Epidermal melanocyte (primary cell): ENCODE measurements at regions not wholly inside any gene's neighbourhood (a gene's known extent, or its start where the extent isn't known, plus 50 kb on each side); places are given as distances from the start of the nearest gene placed in this dataset.
"Not testable (repeated sequence)": the region's sequence is repeated elsewhere in the genome, so short reads cannot be mapped to it uniquely, and the experiment has no call there.

Source experiments
- DNase-seq: peaks from one replicate; pipeline ENCODE4 v3.0.0; 2011; ENCODE audit warnings: low spot score; ENCODE audit not compliant: insufficient read length

DNA sequence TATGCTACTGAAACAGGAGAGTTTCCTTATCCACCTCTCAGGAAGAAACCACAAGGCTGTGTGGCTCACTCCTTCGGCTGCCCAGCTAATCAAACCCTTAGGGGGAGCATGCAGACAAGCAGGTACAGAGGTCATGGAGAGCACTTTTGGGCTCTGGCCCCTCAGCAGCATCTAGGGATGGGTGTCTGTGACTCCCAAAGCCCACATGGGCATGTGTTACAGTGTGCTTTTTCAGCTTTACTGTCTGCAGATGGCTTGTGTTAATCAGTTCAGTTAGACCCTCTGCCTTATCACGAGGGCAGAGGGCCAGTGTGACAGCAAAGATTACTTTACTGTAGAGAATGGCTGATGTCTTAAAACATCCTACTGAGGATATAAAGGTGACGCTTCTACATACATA, 447.4 kb downstream of the PCDH10 start:
- DNase-seq, result no peak

DNA sequence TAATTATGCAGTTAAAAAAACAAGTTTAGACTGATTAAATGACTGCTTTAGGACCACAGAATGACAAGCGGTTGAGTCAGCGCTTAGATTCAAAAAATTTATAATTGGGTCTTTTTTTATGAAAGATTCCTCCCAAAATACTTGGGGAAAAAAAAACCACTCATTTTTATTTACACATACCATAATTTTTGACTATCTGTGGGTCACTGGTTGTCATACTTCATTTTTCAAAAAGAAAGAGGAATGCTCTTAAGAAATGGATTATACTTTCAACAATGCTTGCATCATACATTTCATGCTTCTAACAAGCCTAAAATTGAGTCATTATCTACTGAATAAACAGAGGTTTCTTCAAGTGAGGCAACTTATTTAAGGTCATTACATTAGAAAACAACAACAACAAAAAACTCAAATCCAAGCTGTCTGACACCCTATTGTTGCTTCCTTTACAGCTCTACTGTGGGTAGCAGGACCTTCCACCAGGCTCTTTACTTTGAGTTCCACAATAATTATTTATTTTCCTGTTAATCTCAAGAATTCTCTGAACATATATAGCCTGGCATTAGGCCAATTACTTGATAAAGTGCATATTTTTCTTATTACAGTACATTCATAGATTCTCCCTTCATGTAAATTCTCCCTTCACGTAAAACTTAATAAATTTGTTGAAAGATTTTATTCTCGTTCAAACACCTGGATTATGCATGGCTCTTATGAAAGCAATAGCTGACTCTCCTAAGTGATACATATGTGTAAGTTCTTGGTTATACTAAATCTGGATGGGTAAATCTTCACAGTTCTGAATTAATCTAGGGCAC, 445.5 kb downstream of the PCDH10 start:
- DNase-seq, result no peak

DNA sequence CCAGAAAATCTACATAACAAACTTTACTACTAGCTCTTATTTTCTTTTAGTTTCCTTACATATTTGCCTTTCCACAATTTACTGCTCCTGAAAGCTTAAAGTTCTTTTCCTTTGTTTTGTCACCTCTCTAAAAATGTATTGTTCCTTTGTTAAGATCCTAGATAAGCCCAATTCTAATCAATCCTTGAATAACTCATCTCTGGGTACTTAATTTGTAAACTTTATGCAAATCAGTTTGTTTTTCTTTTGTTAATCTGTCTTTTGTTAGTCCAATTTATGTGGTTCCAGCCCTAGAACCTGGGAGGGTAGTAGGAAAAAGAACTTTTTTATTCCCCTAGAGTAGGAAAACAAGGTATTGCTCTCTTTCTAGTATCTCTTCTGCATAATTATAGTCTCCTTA, 444.7 kb downstream of the PCDH10 start:
- DNase-seq, result no peak

- no peak for DNase-seq
Measured at GRCh38 chr4:133592591-133592990, 443.5 kb downstream of the PCDH10 start.

GRCh38 chr4:133592106-133592505, 443.0 kb downstream of the PCDH10 start:
- DNase-seq, result no peak

- no peak for DNase-seq
Measured at GRCh38 chr4:133588306-133588705, 439.2 kb downstream of the PCDH10 start.

GRCh38 chr4:133585323-133585722, 436.2 kb downstream of the PCDH10 start:
- DNase-seq, result no peak

DNA sequence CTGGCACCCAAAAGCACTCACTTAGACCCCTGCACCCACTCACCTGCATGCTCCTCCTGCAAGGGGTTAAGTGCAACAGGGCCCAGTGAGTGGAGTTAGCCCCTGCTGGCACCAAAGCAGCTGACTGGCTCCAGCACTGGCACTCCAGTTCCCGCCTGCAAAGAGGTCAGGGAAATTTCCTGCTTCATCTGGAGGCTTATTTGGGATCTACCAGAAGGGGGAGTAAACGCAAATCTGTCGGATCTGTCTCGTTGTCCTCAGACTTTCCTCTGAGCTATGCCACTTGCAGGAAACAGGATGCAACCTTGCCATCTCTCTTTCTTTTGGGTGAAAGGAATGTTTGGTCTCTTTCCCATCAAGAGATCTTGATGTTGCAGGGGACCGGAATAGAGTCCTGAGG, 435.6 kb downstream of the PCDH10 start:
- DNase-seq, result no peak

DNA sequence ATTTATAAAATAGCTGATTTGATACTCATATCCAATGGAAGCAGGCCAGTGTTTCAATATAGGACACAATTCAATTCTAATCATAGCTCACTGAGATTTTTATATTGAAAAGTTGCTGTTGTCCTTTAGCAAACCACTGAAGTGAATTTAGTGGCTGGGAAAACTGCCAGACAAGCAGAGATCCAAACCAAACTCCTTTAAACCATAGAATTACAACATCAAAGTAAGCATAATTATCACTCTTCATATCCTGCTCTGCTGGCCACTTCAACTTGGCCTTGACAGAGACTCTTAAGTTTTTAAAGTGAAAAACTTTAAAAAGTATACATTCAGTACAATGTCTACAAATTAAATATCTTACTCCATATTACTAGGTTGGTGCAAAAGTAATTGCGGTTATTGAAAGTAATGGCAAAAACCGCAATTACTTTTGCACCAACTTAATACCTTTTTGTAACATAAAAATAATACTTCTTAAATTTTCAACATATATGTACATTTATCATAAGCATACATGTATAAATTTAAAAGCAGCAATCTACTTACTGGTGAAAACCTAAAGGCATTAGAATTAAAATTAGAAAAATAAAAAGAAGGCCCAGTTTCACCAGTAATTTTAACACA, 433.0 kb downstream of the PCDH10 start:
- no peak for DNase-seq

DNA sequence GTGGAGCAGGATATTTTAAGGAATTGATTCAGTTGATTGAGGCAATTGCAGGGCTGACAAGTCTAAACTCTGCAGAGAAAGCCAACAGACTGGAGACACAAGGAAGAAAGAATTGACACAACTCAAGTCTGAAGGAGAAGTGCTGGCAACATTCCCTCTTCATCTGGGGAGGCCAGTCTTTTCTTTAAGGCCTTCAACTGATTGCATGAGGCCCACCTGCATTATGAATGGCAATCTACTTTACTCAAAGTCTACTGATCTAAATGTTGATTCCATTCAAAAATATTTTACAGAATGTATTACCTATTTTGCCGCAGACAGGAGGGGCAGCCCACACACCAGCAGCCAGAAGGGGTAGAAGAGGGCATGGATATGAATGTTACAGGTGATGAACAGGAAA, 425.2 kb downstream of the PCDH10 start:
- no peak for DNase-seq

- DNase-seq, result peak; percentile 31
Measured at GRCh38 chr4:133565379-133565778, 416.3 kb downstream of the PCDH10 start.

DNA sequence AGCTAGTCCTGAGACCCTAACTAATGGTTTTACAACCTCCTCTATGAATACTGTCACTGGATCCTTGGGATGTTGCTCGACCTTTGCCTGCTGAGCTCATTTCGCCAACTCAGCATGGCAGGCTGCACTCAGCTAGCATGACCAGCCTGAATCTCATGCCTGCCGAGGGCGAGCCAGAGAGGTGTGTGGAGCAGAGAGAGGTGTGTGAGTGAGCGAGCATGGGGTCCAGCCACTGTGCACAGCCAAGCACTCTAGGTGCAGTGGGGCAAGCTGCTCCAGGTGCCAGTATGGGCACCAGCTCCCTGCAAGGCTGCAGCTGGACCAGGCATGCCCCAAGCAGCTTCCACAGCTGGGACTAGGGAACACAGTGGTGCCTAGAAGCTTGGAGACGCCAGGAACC, 410.9 kb downstream of the PCDH10 start:
- no peak for DNase-seq

DNA sequence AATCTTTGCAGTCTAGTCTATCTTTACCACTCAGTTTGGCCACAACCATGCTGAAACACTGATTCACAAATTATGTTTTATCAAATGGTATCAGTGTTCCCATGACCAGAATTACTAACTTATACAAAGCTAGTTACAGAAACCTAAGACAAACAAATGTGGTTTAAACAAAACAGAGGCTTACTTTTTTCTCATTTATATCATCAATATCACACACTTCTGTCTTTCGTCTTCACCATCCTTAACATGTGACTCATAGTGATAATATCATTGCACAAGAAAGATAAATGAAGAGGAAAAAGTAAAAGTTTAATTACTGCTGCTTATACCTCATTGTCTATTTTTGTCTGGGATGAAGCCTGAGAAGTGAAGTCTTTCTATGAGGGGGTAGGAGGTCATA, 406.6 kb downstream of the PCDH10 start:
- no peak for DNase-seq

- DNase-seq, result no peak
Measured at GRCh38 chr4:133550436-133550835, 401.3 kb downstream of the PCDH10 start.

DNA sequence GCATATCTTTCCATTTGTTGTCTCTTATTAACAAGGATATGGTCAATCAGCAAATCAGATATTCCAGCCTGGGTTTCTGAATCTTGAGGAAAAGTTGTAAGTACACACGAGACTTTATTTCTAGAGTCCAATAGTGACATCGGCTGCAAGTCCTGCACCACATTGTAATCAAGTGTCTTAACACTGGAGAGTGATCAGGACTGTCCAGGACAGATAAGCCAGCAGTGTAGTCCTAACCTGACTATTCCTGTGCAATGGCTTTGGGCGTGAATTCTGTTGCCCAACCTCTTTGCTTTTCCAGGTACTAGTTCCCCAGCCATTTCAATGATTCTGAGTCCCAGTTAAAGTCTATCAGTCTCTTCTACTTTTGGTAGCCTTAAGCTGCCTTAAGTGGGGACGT, 395.0 kb downstream of the PCDH10 start:
- no peak for DNase-seq

DNA sequence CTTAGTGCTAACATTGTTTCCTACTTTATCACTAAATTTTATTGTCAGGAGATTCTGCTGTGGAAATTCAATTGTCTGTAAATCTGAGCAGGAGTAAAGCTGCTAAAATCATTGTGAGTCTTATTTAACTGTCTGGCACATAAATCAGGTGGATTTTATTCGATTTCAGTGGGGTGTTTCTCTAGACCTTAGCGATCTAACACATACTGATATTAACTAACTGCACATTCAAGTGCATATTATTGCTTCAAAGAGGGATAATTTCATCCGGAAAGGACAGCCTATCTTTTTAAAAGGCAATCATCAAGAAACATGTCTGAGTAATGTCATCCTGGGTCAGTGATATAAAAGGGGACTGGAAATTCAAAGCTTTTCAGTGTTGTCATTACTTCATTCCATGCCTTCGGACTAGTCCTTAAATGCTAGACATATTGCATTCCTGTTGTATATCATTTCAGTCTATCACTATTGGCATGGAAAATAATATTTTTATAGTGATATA, 388.7 kb downstream of the PCDH10 start:
- no peak for DNase-seq

DNA sequence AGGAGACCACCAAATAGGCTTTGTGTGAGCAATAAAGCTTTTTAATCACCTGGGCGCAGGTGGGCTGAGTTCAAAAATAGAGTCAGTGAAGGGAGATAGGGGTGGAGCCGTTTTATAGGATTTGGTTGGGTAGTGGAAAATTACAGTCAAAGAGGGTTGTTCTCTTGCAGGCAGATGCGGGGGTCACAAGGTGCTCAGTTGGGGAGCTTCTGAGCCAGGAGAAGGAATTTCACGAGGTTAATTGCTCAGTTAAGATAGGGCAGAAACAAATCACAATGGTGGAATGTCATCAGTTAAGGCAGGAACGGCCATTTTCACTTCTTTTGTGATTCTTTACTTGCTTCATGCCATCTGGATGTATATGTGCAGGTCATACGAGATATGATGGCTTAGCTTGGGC, 385.1 kb downstream of the PCDH10 start:
- not testable (repeated sequence) for DNase-seq

- DNase-seq, result no peak
Measured at GRCh38 chr4:133524369-133524768, 375.3 kb downstream of the PCDH10 start.

DNA sequence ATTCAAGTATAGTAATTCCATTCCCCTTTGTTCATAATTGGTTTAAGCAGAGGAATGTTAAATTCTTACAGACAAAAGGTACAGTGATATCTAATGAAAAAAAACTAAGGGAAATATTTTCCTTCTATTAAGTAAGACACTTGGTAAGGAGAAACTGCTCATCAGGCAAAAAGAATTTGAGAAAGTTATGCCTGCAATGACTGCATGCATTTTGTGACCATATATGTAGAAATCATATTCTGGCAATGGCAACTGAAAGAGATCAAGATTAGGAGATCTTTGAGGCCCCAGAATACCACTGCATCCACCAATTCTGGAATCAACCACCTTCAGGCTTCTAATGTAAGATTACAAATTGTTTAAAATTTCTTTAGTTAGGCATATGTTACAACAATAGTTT, 364.8 kb downstream of the PCDH10 start:
- no peak for DNase-seq

DNA sequence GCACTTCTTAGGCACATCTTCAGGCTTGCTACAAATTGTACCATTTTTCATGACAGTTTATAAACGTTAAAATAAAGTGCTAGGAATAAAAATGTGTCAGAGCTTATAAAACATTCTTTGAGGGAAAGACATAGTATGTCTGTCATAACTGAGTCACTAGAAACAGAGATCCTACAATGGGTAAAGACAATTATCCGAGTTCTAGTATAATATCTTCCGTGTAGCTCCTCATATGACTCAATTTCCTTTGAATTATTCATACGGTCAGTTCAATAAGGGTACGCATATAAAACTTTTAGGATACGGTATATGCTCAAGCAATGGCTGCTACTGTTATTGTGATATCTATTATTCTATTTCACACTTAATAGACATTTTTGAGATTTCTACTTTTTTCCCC, 349.1 kb downstream of the PCDH10 start:
- DNase-seq, result no peak

DNA sequence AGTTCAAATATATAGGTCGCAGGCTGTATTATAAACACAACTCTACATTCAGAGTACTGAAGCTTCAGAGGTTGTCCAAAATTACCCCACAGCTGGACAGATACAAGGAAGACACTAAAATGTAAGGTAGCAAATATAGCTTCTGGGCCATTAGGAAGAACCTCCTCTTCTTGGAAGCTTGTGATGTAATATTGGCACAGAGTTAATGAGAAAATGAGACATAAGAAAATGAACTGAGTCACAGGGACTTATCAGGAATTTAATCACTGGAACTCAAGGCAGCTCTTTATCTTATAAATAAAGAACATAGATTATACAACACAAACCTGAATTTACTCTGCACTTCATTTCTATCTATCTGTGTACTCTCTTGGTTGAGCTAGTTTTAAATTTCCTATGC, 344.7 kb downstream of the PCDH10 start:
- no peak for DNase-seq

- no peak for DNase-seq
Measured at GRCh38 chr4:133493241-133493640, 344.1 kb downstream of the PCDH10 start.

DNA sequence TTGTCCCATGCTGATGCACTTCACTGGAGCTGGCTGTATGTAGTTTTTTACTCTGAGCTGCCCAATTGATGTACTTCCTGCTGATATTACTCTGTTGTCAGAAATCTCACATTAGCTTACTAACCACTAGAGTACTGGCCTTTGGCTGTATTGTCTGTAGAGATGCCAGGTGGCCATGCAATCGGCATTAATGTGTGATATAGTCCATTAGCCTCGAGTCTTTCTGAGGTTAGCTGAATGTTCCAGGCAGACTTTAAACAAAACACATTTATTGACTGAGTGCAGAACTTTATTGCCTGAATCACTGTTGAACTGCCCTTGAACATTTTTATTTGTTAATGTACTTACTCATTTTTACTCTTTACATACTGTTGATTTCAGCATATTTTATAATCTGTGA, 335.2 kb downstream of the PCDH10 start:
- DNase-seq, result no peak
